HG03565 (cell line): ENCODE measurements at regions not wholly inside any gene's neighbourhood (a gene's known extent, or its start where the extent isn't known, plus 50 kb on each side); places are given as distances from the start of the nearest gene placed in this dataset.

Experiments
- ATAC-seq: cut with Tn5 transposase; IDR thresholded peaks from one replicate; pipeline ENCODE4 v1.9.1; 2021; ENCODE audit warnings: mild to moderate bottlenecking, moderate library complexity; ENCODE audit not compliant: unreplicated experiment

GRCh38 chr9:73219985-73220626, 68.4 kb downstream of the ANXA1 start:
- peak; percentile 90 for ATAC-seq

GRCh38 chr9:73223594-73223993, 71.9 kb downstream of the ANXA1 start:
- ATAC-seq = no peak

DNA sequence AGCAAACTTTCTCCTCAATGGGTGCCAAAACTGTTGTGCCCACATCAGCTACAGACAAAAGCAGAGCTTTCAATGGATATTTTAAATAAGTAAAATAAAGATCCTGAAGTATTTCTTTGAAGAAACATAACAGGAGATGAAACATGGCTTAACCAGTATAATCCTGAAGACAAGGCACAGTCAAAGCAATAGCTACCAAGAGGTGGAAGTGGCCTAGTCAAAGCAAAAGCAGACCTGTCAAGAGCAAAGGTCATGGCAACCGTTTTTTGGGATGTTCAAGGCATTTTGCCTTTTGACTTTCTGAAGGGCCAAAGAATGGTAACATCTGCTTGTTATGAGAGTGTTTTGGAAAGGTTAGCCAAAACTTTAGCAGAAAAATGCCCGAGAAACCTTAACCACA, 77.9 kb downstream of the ANXA1 start:
- no peak for ATAC-seq

DNA sequence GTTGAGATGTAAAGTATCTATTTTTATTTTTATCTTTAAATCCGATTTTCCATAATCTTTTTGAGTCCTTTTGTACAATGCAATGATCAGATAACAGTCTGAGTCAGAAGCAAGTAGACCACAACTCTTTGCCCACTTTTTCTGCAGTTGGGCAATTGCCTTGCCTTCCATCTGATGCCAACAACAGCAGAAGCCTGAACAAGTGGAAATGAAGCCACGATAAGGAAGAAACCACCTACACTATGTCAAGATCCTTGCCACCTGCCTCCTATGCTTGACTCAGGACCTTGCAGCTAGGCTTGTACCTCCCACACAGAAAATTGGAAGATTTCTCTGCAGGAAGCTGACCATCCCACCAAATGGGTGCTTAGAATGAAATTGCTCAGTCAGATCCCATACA, 78.6 kb downstream of the ANXA1 start:
- no peak for ATAC-seq

DNA sequence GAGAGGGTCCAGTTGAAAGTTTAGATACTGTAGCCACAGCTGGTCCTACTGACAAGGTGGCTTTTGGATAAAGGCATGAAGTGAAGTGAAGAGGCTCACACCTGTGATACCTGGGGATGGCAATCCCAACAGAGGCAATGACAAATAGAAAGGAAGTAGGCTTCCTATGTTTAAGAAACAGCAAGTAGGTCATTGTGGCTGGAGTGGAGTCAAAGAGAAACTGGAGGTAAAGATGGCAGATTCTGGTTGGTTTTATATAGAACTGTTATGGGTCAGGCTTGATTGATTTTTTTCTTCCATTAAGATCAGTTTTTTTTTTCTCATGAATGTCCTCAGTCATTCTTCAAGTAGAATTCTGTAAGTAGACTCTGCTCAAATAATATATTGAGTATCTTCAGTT, 79.5 kb downstream of the ANXA1 start:
- peak; percentile 53 for ATAC-seq

GRCh38 chr9:73233359-73234007, 81.8 kb downstream of the ANXA1 start:
- ATAC-seq = no peak

DNA sequence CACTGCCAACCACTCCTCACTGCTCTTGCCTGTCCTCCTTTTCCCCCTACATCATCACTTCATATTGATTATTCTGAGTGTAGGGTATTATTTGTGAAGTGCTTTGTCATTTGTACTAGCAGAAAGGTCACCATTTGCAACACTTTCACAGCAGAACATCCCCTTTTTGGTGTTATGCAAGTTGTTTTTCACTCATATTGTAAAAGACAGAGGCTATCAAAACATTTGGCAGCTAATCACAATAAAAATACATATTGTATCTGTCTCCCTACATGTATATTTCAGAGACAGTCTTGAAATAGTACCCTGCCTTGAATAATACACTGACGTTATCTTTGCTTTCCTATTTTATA, 82.3 kb downstream of the ANXA1 start:
- no peak for ATAC-seq

DNA sequence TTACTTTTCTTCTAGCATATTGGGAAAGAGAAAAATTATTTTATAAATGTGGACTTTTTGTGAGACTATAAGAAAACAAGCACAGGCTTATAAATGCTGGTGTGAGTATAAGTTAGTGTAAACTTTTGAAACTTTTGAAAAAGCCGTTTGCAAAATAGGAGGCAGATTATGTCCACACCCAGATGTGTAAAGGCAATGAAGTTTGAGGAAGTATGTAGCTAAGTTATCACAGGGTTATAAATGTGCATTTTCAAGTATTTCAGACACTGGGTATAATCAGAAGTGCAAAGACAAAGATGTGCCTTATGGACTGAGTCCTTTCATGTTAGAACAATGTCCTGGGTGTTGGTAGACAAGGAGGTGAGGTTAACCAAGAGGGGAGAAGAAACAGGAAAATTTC, 85.5 kb downstream of the ANXA1 start:
- no peak for ATAC-seq

GRCh38 chr9:73239570-73240265, 88.1 kb downstream of the ANXA1 start:
- no peak for ATAC-seq

DNA sequence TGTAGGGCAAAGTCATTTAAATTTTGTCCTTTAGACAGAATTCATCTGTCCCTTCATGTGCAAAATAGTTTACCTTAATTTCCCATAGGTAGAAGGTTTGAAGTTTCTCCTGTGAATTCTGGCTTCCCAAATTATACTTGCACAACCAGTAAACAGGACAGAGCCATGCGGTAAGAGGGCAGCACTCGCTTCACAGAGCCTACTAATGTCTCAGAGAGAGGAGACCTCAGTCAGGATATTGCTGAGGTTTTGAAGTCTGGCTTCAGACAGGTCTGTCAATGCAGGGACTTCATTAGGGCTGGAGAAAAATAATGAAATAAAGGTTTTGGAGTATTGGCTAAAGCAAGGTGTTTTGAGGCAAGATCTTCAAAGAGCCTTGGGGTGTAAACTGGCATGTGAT, 91.4 kb downstream of the ANXA1 start:
- no peak for ATAC-seq

DNA sequence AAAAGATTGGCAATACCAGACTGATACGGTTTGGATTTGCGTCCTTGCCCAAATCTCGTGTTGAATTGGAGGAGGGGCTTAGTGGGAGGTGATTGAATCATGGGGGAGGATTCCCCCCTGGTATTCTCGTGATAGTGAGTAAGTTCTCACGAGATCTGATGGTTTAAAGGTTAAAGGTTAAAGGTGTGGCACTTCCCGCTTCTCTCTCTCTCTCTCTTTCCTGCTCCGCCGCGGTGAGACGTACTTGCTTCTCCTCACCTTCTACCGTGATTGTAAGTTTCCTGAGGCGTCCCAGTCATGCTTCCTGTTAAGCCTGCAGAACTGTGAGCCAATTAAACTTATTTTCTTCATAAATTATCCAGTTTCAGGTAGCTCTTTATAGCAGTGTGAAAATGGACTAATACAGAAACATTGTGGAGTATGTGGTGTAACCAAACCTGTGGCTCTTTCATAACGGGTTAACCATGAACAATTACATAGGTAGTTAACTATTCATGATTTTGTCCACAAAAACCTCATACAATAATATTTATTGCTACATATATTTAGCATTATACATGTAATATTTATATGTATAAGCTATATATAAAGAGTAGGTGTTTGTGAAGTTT, 107.5 kb downstream of the ANXA1 start:
- ATAC-seq = no peak

- no peak for ATAC-seq
These were observed 108.8 kb downstream of the ANXA1 start for GRCh38 chr9:73260506-73260905.

GRCh38 chr9:73264631-73265030, 113.0 kb downstream of the ANXA1 start:
- ATAC-seq = no peak

DNA sequence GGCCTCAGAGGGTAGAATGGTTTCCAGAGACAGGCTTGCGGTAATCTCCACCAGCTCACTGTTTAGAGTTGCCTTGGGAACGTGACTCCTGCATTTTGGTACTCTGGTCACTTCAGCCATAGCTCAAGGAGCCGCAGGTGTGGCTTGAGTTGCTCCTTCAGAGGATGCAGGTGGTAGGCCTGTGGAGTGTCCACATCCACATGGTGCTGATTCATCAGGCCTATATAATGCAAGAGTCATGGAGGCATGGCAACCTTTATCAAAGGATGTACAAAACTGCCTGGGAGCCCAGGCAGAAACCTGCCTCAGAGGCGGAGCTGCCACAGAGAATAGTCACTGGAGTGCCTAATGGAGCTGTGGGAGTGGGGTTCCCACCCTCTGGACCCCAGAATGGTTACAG, 114.2 kb downstream of the ANXA1 start:
- no peak for ATAC-seq

GRCh38 chr9:73269430-73270101, 117.9 kb downstream of the ANXA1 start:
- no peak for ATAC-seq

GRCh38 chr9:73270967-73271721, 119.5 kb downstream of the ANXA1 start:
- ATAC-seq = no peak

DNA sequence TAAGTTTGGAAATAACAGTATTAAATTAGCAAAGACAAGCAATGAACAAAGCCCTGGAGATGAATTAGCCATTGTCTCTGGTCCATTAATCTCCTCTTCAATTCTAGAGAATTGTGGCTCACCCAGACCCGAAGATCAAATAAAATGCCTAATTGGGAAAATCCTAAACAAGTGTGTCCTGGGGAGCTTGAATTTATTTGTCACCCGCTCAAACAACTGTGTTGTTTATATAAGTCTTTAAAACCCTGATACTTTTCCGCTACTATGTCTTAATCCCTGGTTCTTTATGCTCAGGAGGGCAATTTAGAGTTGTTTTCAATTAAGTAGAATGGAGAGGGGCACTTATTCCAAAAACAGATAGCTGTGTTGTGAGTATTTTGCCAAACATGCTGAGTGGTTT, 128.4 kb downstream of the ANXA1 start:
- no peak for ATAC-seq

DNA sequence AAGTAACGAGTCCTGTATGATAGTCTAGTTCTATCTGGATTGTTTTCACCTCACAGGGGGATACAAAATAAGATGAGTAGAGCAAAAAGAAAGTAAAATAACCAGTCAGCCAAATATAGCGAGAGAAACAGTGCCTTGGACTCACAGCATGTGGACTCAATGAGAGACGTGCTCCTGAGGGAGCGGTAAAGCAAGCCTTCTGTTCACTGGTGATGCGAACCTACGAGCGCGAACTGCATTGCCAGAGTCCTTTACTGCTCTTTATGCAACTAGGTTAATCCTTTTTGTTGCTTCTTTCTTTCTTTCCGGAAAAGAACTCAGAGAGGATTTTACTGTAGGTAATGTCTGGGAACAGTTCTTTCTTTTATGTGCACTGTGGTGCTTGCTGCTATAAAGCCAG, 132.7 kb downstream of the ANXA1 start:
- ATAC-seq = no peak

DNA sequence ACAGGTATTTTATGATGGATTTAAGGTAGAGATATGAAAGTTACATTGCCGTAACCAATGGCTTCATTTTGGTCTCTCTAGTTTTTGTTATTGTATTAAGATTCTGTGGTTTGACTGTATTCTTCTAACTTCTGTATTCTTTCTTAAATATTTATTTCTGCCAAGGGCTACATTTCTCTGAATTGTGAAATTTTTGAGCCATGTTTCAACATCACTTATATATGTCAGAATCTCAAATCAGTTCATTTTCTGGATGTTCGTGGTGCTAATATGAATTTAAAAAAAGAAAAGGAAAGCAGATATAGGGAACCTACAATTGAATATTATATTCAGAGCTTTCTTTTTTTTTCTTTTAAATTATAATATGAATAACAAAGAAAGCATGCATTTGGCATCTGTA, 142.7 kb downstream of the ANXA1 start:
- no peak for ATAC-seq

- ATAC-seq = no peak
These were observed 174.3 kb downstream of the ANXA1 start for GRCh38 chr9:73325983-73326382.

GRCh38 chr9:73327149-73327548, 175.5 kb downstream of the ANXA1 start:
- ATAC-seq = no peak
